Right atrium auricular region (tissue), 2 donors: ENCODE measurements at regions not wholly inside any gene's neighbourhood (a gene's known extent, or its start where the extent isn't known, plus 50 kb on each side); places are given as distances from the start of the nearest gene placed in this dataset.

Experiments used
- DNase-seq: peaks from one replicate; pipeline ENCODE4 v3.0.0-alpha.2; 2019; ENCODE audit warnings: low spot score
- H3K27ac ChIP-seq, 2 donors: fragments of 200-600 bp; sonication (generic); 1 replicate in 1 of 2; 2 replicates in 1 of 2; pipeline ENCODE4 v1.5.1; 2016 to 2019
- H3K27me3 ChIP-seq, 2 donors: fragments of 200-600 bp; sonication (generic); one replicate each; pipeline versions ENCODE4 v1.5.1 to v1.6.0; 2017 to 2019
- H3K36me3 ChIP-seq: fragments of 200-600 bp; sonication (generic); one replicate; pipeline ENCODE4 v1.5.1; 2016
- H3K4me1 ChIP-seq, 2 donors: fragments of 200-600 bp; sonication (generic); one replicate each; pipeline versions ENCODE4 v1.5.1 to v1.6.0; 2017 to 2019
- H3K4me3 ChIP-seq, 2 donors: fragments of 200-600 bp; sonication (generic); 1 replicate in 1 of 2; 2 replicates in 1 of 2; pipeline ENCODE4 v1.5.1; 2017 to 2019; ENCODE audit warnings: mild to moderate bottlenecking in 1 of 2, moderate library complexity in 1 of 2
- H3K9me3 ChIP-seq, 2 donors: fragments of 200-600 bp; sonication (generic); one replicate each; pipeline ENCODE4 v1.5.1; 2019
- CTCF ChIP-seq, 2 donors: fragments of 200-600 bp; sonication (generic); IDR thresholded peaks; one replicate each; pipeline ENCODE4 v1.5.1; 2019; ENCODE audit warnings: antibody characterized with exemption in 2 of 2

GRCh38 chr17:52957411-52957810 is 798.9 kb upstream of the CA10 start:
- Histone ChIP-seq H3K9me3 (no peaks in the 10 kb centered on the region), H3K27me3 (no peaks in the 10 kb centered on the region), H3K27ac (no peak overlapping the region), H3K4me1 (no peaks in the 10 kb centered on the region), H3K36me3 (no peaks in the 10 kb centered on the region), H3K4me3 (no peak overlapping the region)
- DNase-seq, result no peak
- no peak for TF ChIP-seq CTCF (IDR thresholded peaks at IDR 0.05)

GRCh38 chr17:52947418-52947817 is 788.9 kb upstream of the CA10 start:
- TF ChIP-seq CTCF (IDR thresholded peaks at IDR 0.05), result no peak
- Histone ChIP-seq H3K27ac (no peak overlapping the region), H3K4me1 (no peaks in the 10 kb centered on the region), H3K9me3 (no peaks in the 10 kb centered on the region), H3K36me3 (no peaks in the 10 kb centered on the region), H3K4me3 (no peak overlapping the region), H3K27me3 (no peaks in the 10 kb centered on the region)
- no peak for DNase-seq

GRCh38 chr17:52938623-52939230 is 780.2 kb upstream of the CA10 start:
- Histone ChIP-seq H3K27me3 (no peaks in the 10 kb centered on the region), H3K4me1 (no peaks in the 10 kb centered on the region), H3K9me3 (peaks cover 3 to 30% of the 10 kb centered on the region in 2 donors), H3K27ac (no peak overlapping the region), H3K36me3 (no peaks in the 10 kb centered on the region), H3K4me3 (no peak overlapping the region)
- no peak for DNase-seq
- no peak for TF ChIP-seq CTCF (IDR thresholded peaks at IDR 0.05)

- Histone ChIP-seq H3K27ac (no peak overlapping the region), H3K36me3 (no peaks in the 10 kb centered on the region), H3K27me3 (no peaks in the 10 kb centered on the region), H3K9me3 (no peaks in the 10 kb centered on the region), H3K4me1 (no peaks in the 10 kb centered on the region), H3K4me3 (no peak overlapping the region)
- TF ChIP-seq CTCF (IDR thresholded peaks at IDR 0.05), result no peak
- no peak for DNase-seq
Measured at GRCh38 chr17:52930581-52930980, 772.1 kb upstream of the CA10 start.

- no peak for TF ChIP-seq CTCF (IDR thresholded peaks at IDR 0.05)
- Histone ChIP-seq H3K9me3 (no peaks in the 10 kb centered on the region), H3K4me3 (no peak overlapping the region), H3K36me3 (no peaks in the 10 kb centered on the region), H3K27me3 (no peaks in the 10 kb centered on the region), H3K27ac (no peak overlapping the region), H3K4me1 (no peaks in the 10 kb centered on the region)
- DNase-seq, result no peak
Measured at GRCh38 chr17:52930145-52930544, 771.6 kb upstream of the CA10 start.

GRCh38 chr17:52923658-52924057 is 765.1 kb upstream of the CA10 start:
- no peaks in the 10 kb centered on the region for H3K4me1 ChIP-seq
- H3K27ac ChIP-seq, result no peak overlapping the region
- no peaks in the 10 kb centered on the region for H3K36me3 ChIP-seq
- no peak overlapping the region for H3K4me3 ChIP-seq
- no peaks in the 10 kb centered on the region for H3K9me3 ChIP-seq
- DNase-seq, result no peak
- TF ChIP-seq CTCF (IDR thresholded peaks at IDR 0.05), result no peak
- no peaks in the 10 kb centered on the region for H3K27me3 ChIP-seq
